ENCODE measurements at regions not wholly inside any gene's neighbourhood (a gene's known extent, or its start where the extent isn't known, plus 50 kb on each side); places are given as distances from the start of the nearest gene placed in this dataset.

- TF ChIP-seq, protein P1, sequence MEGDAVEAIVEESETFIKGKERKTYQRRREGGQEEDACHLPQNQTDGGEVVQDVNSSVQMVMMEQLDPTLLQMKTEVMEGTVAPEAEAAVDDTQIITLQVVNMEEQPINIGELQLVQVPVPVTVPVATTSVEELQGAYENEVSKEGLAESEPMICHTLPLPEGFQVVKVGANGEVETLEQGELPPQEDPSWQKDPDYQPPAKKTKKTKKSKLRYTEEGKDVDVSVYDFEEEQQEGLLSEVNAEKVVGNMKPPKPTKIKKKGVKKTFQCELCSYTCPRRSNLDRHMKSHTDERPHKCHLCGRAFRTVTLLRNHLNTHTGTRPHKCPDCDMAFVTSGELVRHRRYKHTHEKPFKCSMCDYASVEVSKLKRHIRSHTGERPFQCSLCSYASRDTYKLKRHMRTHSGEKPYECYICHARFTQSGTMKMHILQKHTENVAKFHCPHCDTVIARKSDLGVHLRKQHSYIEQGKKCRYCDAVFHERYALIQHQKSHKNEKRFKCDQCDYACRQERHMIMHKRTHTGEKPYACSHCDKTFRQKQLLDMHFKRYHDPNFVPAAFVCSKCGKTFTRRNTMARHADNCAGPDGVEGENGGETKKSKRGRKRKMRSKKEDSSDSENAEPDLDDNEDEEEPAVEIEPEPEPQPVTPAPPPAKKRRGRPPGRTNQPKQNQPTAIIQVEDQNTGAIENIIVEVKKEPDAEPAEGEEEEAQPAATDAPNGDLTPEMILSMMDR (IDR thresholded peaks at IDR 0.05), result no peak
- TF ChIP-seq POLR2A (IDR thresholded peaks at IDR 0.05), result no peak
Observed at GRCh38 chr6:28751514-28751913, 172.3 kb downstream of the TRIM27 start.
